Activated CD8-positive, alpha-beta memory T cell treated with anti-CD3 and anti-CD28 coated beads, Interleukin-2, amount 50 U/mL, for 4 hours (primary cell): ENCODE measurements at regions not wholly inside any gene's neighbourhood (a gene's known extent, or its start where the extent isn't known, plus 50 kb on each side); places are given as distances from the start of the nearest gene placed in this dataset.

Experiments
- DNase-seq: peaks from one replicate; pipeline ENCODE4 v3.0.0-alpha.2; 2020

DNA sequence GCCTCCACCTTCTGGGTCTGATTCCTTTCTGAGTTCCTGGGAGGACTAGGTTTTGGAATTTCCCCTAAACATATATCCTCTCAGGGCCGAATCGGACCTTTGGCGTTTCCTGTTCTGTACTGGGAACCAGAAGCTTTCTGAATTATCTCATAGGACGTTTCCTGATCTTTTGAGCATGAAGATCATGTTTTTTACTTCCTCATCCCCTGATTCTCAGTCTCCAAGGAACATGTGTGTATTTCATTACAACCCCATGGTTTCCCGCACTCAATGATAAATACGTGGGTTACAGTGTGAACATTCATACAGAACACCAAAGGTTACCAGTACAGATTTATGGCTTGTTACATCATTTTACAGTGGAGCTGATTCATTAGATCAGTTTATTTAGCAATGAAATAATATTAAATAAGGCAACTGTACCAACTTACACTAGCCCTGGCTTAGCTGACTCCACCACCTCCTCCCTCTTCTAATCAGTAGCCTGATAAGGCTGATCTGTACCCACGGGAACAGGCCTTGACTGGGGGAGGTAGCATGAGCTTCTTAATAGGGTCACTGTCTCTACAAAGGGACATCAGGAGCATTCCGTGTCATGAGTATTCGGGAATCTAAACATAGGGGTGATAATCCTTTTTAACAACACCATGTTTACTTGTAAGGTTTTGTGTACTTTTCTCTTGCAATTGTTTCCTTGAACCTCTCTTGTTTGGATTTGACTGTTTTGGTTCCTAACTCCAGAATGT lies 57.8 kb upstream of the ERRFI1 start:
- DNase-seq: no peak

DNA sequence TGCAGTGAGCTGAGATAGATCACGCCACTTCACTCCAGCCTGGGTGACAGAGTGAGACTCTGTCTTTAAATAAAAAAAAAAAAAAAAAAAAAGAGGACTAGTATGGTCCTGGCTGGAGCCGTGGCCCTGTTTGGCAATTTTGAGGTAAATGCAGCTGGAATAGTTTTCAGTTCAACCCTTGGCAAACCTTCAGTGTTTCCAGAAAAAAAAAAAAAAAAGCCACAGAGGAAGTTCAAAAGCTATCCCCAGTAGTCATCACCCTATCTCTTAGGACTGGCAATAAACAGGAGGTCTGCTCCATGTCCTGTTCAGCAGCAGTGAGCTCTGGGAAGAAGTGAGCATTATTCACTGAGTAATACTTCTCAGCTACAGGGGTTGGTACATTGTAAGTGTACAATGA lies 56.8 kb upstream of the ERRFI1 start:
- no peak for DNase-seq

GRCh38 chr1:8078176-8078671 lies 52.1 kb upstream of the ERRFI1 start:
- DNase-seq: no peak

- no peak for DNase-seq
Observed at GRCh38 chr1:8077602-8078001, 51.5 kb upstream of the ERRFI1 start.

DNA sequence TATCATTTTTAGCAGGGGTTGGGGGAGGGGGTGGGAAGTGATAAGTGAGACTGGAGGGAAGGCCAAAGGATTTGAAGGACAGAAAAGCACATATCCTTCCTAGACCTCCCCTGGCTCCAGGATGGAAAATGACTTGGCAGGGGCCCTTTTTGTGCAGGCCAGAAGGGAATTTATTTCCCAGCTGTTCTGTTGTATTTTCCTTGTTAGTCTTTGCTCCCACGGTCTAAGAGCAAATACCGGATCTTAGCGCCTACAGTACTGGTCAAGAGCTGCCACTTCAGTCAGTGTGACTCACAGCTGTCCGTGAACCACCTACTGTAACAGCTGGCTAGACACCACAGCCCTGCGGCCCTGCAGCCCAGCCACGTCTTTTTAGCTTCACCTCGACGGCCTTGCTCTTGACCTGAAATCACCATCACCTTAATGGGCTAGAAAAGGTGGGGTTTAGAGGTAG lies 51.0 kb upstream of the ERRFI1 start:
- no peak for DNase-seq

GRCh38 chr1:8076176-8076575 lies 50.1 kb upstream of the ERRFI1 start:
- no peak for DNase-seq
